ENCODE measurements at regions not wholly inside any gene's neighbourhood (a gene's known extent, or its start where the extent isn't known, plus 50 kb on each side); places are given as distances from the start of the nearest gene placed in this dataset.
"Not testable (repeated sequence)": the region's sequence is repeated elsewhere in the genome, so short reads cannot be mapped to it uniquely, and the experiment has no call there.

DNA sequence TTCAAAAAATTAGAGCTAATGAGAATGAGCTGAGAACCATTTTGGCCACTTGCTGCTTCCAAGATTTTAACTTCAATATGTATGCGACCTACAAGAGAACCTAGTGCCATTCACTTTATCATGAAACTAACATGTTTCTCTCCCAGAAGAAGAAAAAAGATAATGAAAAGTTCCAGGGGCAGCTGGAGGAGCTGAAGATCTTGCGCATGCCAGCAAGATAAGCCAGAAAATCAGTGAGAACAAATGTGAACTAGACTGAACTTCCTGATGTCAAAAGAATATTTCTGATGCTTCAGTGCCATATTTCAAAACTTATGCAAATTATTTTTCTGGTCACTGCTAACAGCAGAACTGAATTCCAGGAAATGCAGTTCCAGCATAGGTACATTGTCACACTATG, 1265.1 kb downstream of the BRINP3 start:
- Histone ChIP-seq H3K36me3 (no peaks in the 10 kb centered on the region), H3K27me3 (no peaks in the 10 kb centered on the region), H3K4me1 (no peaks in the 10 kb centered on the region), H3K9me3 (no peaks in the 10 kb centered on the region), H3K4me3 (no peak overlapping the region), H3K27ac (no peak overlapping the region)
- no peak for DNase-seq
- TF ChIP-seq POLR2A (IDR thresholded peaks at IDR 0.05) = no peak
- TF ChIP-seq, protein P1, sequence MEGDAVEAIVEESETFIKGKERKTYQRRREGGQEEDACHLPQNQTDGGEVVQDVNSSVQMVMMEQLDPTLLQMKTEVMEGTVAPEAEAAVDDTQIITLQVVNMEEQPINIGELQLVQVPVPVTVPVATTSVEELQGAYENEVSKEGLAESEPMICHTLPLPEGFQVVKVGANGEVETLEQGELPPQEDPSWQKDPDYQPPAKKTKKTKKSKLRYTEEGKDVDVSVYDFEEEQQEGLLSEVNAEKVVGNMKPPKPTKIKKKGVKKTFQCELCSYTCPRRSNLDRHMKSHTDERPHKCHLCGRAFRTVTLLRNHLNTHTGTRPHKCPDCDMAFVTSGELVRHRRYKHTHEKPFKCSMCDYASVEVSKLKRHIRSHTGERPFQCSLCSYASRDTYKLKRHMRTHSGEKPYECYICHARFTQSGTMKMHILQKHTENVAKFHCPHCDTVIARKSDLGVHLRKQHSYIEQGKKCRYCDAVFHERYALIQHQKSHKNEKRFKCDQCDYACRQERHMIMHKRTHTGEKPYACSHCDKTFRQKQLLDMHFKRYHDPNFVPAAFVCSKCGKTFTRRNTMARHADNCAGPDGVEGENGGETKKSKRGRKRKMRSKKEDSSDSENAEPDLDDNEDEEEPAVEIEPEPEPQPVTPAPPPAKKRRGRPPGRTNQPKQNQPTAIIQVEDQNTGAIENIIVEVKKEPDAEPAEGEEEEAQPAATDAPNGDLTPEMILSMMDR (IDR thresholded peaks at IDR 0.05) = no peak
- 26% methylated on average over 2 of the region's 2 CpGs for WGBS (ENCODE audit: insufficient coverage, low coverage, low lambda C conversion rate, missing lambda C conversion rate)
- intact Hi-C loops (cut with DNase I) = no loop called here
- no peak for ATAC-seq

DNA sequence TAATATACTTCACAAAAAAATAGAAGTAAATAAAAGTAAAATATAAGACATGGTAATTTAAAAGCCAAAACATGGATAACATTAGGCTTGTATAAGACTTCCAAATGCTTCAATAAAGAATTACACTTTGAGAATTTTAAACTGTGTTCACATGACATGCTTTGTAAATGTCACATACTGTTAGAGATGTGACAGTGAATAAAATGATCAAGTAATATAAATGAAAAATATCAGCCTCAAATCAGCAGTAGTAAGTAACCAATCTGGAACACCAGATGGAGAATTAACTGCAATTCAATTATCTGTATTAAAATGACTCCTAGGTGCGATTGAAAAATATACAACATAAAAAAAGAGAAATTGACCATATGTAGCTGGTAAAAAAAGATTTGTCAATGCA, 1260.8 kb downstream of the BRINP3 start:
- H3K4me1 ChIP-seq = no peaks in the 10 kb centered on the region
- TF ChIP-seq, protein P1 (IDR thresholded peaks at IDR 0.05) = no peak
- no peak for TF ChIP-seq POLR2A (IDR thresholded peaks at IDR 0.05)
- H3K4me3 ChIP-seq = no peak overlapping the region
- DNase-seq (no peak), ATAC-seq (no peak)
- intact Hi-C loops (cut with DNase I) = no loop called here
- H3K27me3 ChIP-seq = no peaks in the 10 kb centered on the region
- no peak overlapping the region for H3K27ac ChIP-seq
- H3K36me3 ChIP-seq = no peaks in the 10 kb centered on the region
- 67% methylated on average over 1 of the region's 1 CpG for WGBS (ENCODE audit: insufficient coverage, low coverage, low lambda C conversion rate, missing lambda C conversion rate)
- no peaks in the 10 kb centered on the region for H3K9me3 ChIP-seq

DNA sequence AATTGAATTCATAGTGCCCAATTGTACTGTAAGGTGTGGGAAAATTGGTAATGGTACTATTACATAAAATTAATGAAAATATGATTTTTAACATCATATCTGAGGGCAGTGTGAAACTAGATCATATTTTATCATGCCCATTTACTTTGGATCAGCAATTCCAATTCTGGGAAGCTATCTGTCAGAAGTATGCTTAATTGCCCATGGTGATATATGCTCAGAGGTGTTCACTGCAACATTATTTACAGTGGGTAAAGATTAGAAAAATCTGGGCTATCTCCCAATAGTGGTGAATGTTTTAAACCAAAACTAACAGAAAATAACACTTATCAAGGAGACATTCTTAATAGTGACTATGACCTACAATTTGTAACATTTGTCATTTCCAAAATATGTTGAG, 1260.0 kb downstream of the BRINP3 start:
- Histone ChIP-seq H3K27me3 (no peaks in the 10 kb centered on the region), H3K4me3 (no peak overlapping the region), H3K36me3 (no peaks in the 10 kb centered on the region), H3K9me3 (no peaks in the 10 kb centered on the region), H3K27ac (no peak overlapping the region), H3K4me1 (no peaks in the 10 kb centered on the region)
- DNase-seq (no peak), ATAC-seq (no peak)
- intact Hi-C loops (cut with DNase I) = no loop called here
- TF ChIP-seq POLR2A (IDR thresholded peaks at IDR 0.05) = no peak
- TF ChIP-seq, protein P1 (IDR thresholded peaks at IDR 0.05) = no peak

DNA sequence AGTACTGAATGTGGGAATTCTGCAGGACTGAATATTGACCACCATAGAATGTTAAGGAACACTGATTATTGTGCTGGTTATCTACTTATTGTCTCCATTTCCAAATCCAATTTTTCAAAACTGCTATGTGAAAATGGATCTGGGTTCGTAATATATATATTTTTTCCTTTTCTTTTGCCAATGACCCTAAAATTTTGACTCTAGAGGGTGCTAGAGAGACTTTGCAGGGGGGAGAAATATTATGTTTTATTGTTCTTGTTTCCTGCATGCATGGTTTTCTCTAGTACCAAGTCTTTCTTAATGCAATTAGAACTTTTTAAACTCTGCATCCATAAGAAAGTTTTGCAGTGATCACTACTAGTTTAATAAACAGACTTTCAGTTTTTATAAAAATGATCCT, 1256.9 kb downstream of the BRINP3 start:
- no peak overlapping the region for H3K4me3 ChIP-seq
- H3K4me1 ChIP-seq = no peaks in the 10 kb centered on the region
- TF ChIP-seq, protein P1 (IDR thresholded peaks at IDR 0.05) = peak in 2 of 4 donors; percentile 10 to 39
- no peak for TF ChIP-seq POLR2A (IDR thresholded peaks at IDR 0.05)
- WGBS (ENCODE audit: insufficient coverage, low coverage, low lambda C conversion rate, missing lambda C conversion rate) = 23% methylated on average over 1 of the region's 1 CpG
- no peaks in the 10 kb centered on the region for H3K9me3 ChIP-seq
- DNase-seq (no peak), ATAC-seq (no peak)
- no peaks in the 10 kb centered on the region for H3K27me3 ChIP-seq
- H3K36me3 ChIP-seq = no peaks in the 10 kb centered on the region
- intact Hi-C loops (cut with DNase I) = no loop called here
- H3K27ac ChIP-seq = no peak overlapping the region

DNA sequence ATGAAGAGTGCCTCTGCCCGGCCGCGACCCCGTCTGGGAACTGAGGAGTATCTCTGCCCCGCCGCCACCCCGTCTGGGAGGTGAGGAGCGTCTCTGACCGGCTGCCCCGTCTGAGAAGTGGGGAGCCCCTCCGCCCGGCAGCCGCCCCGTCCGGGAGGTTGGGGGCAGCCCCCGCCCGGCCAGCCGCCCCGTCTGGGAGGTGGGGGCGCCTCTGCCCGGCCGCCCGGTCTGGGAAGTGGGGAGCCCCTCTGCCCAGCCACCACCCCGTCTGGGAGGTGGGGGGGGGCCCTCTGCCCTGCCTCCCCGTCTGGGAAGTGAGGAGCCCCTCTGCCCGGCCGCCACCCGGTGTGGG, 1251.9 kb downstream of the BRINP3 start:
- no CpG with 5 or more reads among the region's 28 CpGs for WGBS (ENCODE audit: insufficient coverage, low coverage, low lambda C conversion rate, missing lambda C conversion rate)
- H3K27me3 ChIP-seq; ATAC-seq; H3K4me1 ChIP-seq; H3K9me3 ChIP-seq; intact Hi-C loops (cut with DNase I); H3K27ac ChIP-seq; H3K36me3 ChIP-seq; H3K4me3 ChIP-seq: not testable (repeated sequence)
- DNase-seq = peak in 2 of 3 donors; percentile 21 to 39

Data from right lobe of liver (tissue), 6 donors.